K562 (cell line): ENCODE measurements at regions not wholly inside any gene's neighbourhood (a gene's known extent, or its start where the extent isn't known, plus 50 kb on each side); places are given as distances from the start of the nearest gene placed in this dataset.

Experiments used
- ATAC-seq: fragments of 200-7000 bp; cut with Tn5 transposase; 3 replicates; pipeline ENCODE4 v1.9.1; 2020; ENCODE audit warnings: moderate library complexity
- BruUV-seq: library from RNA; stranded (reverse); fragments of 400-500 nt; replicated peaks from 2 replicates; lab custom pipeline; 2021; lab: Mats Ljungman, UMichigan
- CTCF ChIA-PET: fragments of 300-600 bp; formaldehyde crosslinking; extraction: SDS; loops from one replicate; lab custom pipeline; 2021; ENCODE audit warnings: low intra/inter-chr PET ratio; lab: Yijun Ruan, JAX
- POLR2A ChIA-PET: fragments of 300-600, 350-650 bp; sonication (Branson Sonifier 250); formaldehyde crosslinking; extraction: SDS; loops from one replicate; lab custom pipeline; 2021; ENCODE audit warnings: antibody characterized with exemption, inconsistent platforms; lab: Yijun Ruan, JAX
- DNase-seq, 4 experiments: peaks; one replicate each; pipeline versions ENCODE4 v3.0.0 to v3.0.0-alpha.2; 2011 to 2018; ENCODE audit warnings: low spot score in 3 of 4, mixed read lengths in 3 of 4; ENCODE audit errors: extremely low read depth in 1 of 4
- FAIRE-seq: peaks from 2 replicates; lab custom pipeline; 2011; peaks lifted over from hg19 to GRCh38; lab: Jason Lieb, UNC
- H2AFZ ChIP-seq: 2 replicates; pipeline ENCODE4 v1.6.0; 2011; ENCODE audit warnings: low read depth, low read length, control low read depth, inconsistent platforms
- H3K27ac ChIP-seq: fragments of 200-600 bp; 3 replicates; pipeline ENCODE4 v1.8.0; 2011; ENCODE audit warnings: low read depth, mild to moderate bottlenecking, control low read depth, inconsistent platforms, low read length, moderate library complexity, mixed read lengths; ENCODE audit errors: extremely low read depth
- H3K27me3 ChIP-seq, 2 experiments: fragments of 300-600 bp in 1 of 2; 2 replicates in 1 of 2; 3 replicates in 1 of 2; pipeline versions ENCODE4 v1.6.0 to v1.8.0; 2011; ENCODE audit warnings: inconsistent platforms in 2 of 2, low read length in 2 of 2, mild to moderate bottlenecking in 1 of 2, mixed read lengths in 1 of 2, moderate library complexity in 1 of 2; ENCODE audit not compliant: control insufficient read depth in 2 of 2, insufficient read depth in 2 of 2
- H3K36me3 ChIP-seq: fragments of 300-600 bp; 3 replicates; pipeline ENCODE4 v1.8.0; 2011; ENCODE audit warnings: mild to moderate bottlenecking, low read length, inconsistent platforms; ENCODE audit not compliant: control insufficient read depth, insufficient read depth
- H3K4me1 ChIP-seq, 2 experiments: fragments of 200-600 bp in 1 of 2; replicated peaks in 1 of 2; 2 replicates in 1 of 2; 3 replicates in 1 of 2; pipeline versions ENCODE4 v1.5.1 to v1.8.0; 2011; ENCODE audit warnings: inconsistent platforms in 2 of 2, low read length in 2 of 2, mild to moderate bottlenecking in 1 of 2, mixed read lengths in 1 of 2, moderate library complexity in 1 of 2; ENCODE audit not compliant: control insufficient read depth in 2 of 2, insufficient read depth in 2 of 2
- H3K4me2 ChIP-seq: 2 replicates; pipeline ENCODE4 v1.6.1; 2011; ENCODE audit warnings: low read length, control low read depth, inconsistent platforms, mixed read lengths; ENCODE audit not compliant: insufficient read depth
- H3K4me3 ChIP-seq: fragments of 200-600 bp; sonication (generic), shearing (Covaris generic); 2 replicates; pipeline ENCODE4 v1.5.1; 2016; ENCODE audit warnings: control low read depth, inconsistent platforms
- H3K79me2 ChIP-seq: fragments of 200-600 bp; 3 replicates; pipeline ENCODE4 v1.8.0; 2011; ENCODE audit warnings: low read length, inconsistent platforms; ENCODE audit not compliant: control insufficient read depth, insufficient read depth
- H3K9ac ChIP-seq, 2 experiments: 2 replicates each; pipeline versions ENCODE4 v1.6.0 to v1.6.1; 2011; ENCODE audit warnings: low read depth in 2 of 2, low read length in 2 of 2, control low read depth in 1 of 2, inconsistent platforms in 1 of 2, mild to moderate bottlenecking in 1 of 2, mixed read lengths in 1 of 2; ENCODE audit not compliant: insufficient read depth in 1 of 2
- H3K9me1 ChIP-seq: one replicate; pipeline ENCODE4 v1.6.0; 2011; ENCODE audit warnings: inconsistent platforms, mild to moderate bottlenecking, low read length, moderate library complexity; ENCODE audit not compliant: control insufficient read depth, insufficient read depth
- H3K9me3 ChIP-seq: replicated peaks from 2 replicates; pipeline ENCODE4 v1.5.1; 2011; ENCODE audit warnings: low read depth, low read length, inconsistent platforms; ENCODE audit not compliant: control insufficient read depth, insufficient read depth
- H4K20me1 ChIP-seq: replicated peaks from 2 replicates; pipeline ENCODE4 v1.6.1; 2011; ENCODE audit warnings: low read length, inconsistent platforms, mixed read lengths; ENCODE audit not compliant: control insufficient read depth, insufficient read depth
- ELF2 ChIP-seq: fragments of 250-450 bp; sonication (Bioruptor Pico); IDR thresholded peaks from 2 replicates; pipeline ENCODE4 v1.5.0; 2021; ENCODE audit warnings: mild to moderate bottlenecking
- FOXA1 ChIP-seq: fragments of 450-650 bp; IDR thresholded peaks from 2 replicates; pipeline ENCODE4 v1.6.1; 2016; ENCODE audit warnings: mild to moderate bottlenecking, borderline replicate concordance
- MLLT1 ChIP-seq, 2 experiments: fragments of 450-650 bp; IDR thresholded peaks; 2 replicates each; pipeline ENCODE4 v1.6.1; 2016
- NCOA1 ChIP-seq: fragments of 450-650 bp; IDR thresholded peaks from 2 replicates; pipeline ENCODE4 v1.6.1; 2016; ENCODE audit warnings: low read depth
- PHF8 ChIP-seq: fragments of 200-600 bp; sonication (generic); IDR thresholded peaks from 2 replicates; pipeline ENCODE4 v1.6.1; 2012; ENCODE audit warnings: mixed run types, mild to moderate bottlenecking, inconsistent platforms, low read length, moderate library complexity, borderline replicate concordance
- POLR3A ChIP-seq: IDR thresholded peaks from 2 replicates; pipeline ENCODE4 v1.6.1; 2011; ENCODE audit warnings: borderline replicate concordance, mild to moderate bottlenecking, moderate library complexity; ENCODE audit not compliant: insufficient read length, insufficient read depth; ENCODE audit errors: extremely low read depth
- RAD51 ChIP-seq: fragments of 450-650 bp; IDR thresholded peaks from 2 replicates; pipeline ENCODE4 v1.7.1; 2016; ENCODE audit warnings: low read depth, mild to moderate bottlenecking, borderline replicate concordance
- RFX7 ChIP-seq: fragments of 250-450 bp; sonication (Bioruptor Pico); IDR thresholded peaks from 2 replicates; pipeline ENCODE4 v1.5.1; 2021; ENCODE audit warnings: mild to moderate bottlenecking
- SIRT6 ChIP-seq: IDR thresholded peaks from one replicate; pipeline ENCODE4 v1.6.1; 2012; ENCODE audit warnings: low read depth, mild to moderate bottlenecking, control low read depth, inconsistent platforms, low read length, moderate library complexity
- SRSF9 ChIP-seq: fragments of 200-400 bp; formaldehyde crosslinking; IDR thresholded peaks from 2 replicates; pipeline ENCODE4 v1.6.1; 2017; ENCODE audit warnings: low read depth, low read length, borderline replicate concordance
- ZBED1 ChIP-seq: IDR thresholded peaks from 2 replicates; pipeline ENCODE4 v1.6.1; 2014
- ZNF41 ChIP-seq: fragments of 250-450 bp; sonication (Bioruptor Pico); conservative IDR thresholded peaks from 2 replicates; pipeline ENCODE4 v1.4.0; 2020; ENCODE audit warnings: mild to moderate bottlenecking
- ZNF695 ChIP-seq: fragments of 450-650 bp; formaldehyde crosslinking; IDR thresholded peaks from 2 replicates; pipeline ENCODE4 v1.4.0; 2020; ENCODE audit warnings: mild to moderate bottlenecking, moderate library complexity
- WGBS: fragments of 100-300 bp; shearing (Covaris generic); methylation state at CpG from one replicate; pipeline ENCODE4 v1.1.6; 2016; ENCODE audit warnings: low coverage, mixed read lengths; ENCODE audit not compliant: insufficient coverage; ENCODE audit errors: missing lambda C conversion rate; 5-methylcytosine and 5-hydroxymethylcytosine counted together
- in situ Hi-C: fragments of 300-500 bp; cut with MboI; formaldehyde crosslinking; loops from 4 replicates; pipeline ENCODE4 v1.15.0; 2018; ENCODE audit warnings: inconsistent platforms, mixed read lengths
- intact Hi-C: fragments of 100-400 bp; cut with micrococcal nuclease; formaldehyde crosslinking; loops from 2 replicates; pipeline ENCODE4 v1.14.2; 2022

DNA sequence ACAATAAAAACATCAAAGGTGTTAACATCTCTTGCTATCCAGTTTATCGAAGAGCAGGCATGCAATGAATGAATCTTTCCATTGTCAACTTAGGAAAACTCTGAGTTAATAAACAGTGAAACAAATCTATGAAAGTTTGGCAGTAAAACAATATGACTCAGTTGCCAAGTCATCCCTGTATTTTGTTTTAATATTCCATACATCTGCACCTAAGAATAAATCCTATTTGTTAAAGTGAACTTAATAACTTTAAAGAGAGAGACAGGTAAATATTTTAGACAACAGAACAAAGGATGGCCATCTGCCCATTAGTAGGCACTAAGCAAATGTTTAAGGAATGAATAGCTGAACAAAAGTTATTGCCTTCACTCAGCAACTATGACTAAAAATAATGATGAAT, 700.5 kb upstream of the CELF2 start:
- H3K79me2 ChIP-seq: no peaks in the 10 kb centered on the region
- POLR2A ChIA-PET: no interaction called here
- FAIRE-seq (no peak), ATAC-seq (no peak), DNase-seq (no peak)
- H3K9me1 ChIP-seq: no peaks in the 10 kb centered on the region
- H2AFZ ChIP-seq: no peak overlapping the region
- in situ Hi-C loops: no loop called here
- no TSS peak for BruUV-seq
- H3K27ac ChIP-seq: no peak overlapping the region
- no peaks in the 10 kb centered on the region for H4K20me1 ChIP-seq
- H3K9me3 ChIP-seq: no peaks in the 10 kb centered on the region
- H3K9ac ChIP-seq: no peak overlapping the region
- 7% methylated on average over 1 of the region's 1 CpG for whole genome bisulfite sequencing
- TF ChIP-seq RFX7 (CRISPR knock-in tag): no peak
- TF ChIP-seq NCOA1: no peak
- TF ChIP-seq ZBED1: no peak
- no peak for TF ChIP-seq PHF8
- no peak for TF ChIP-seq ELF2 (CRISPR knock-in tag)
- no peak for TF ChIP-seq MLLT1 (IDR thresholded peaks at IDR 0.05)
- TF ChIP-seq ZNF695 (CRISPR knock-in tag): no peak
- no peak for TF ChIP-seq FOXA1
- no peak for TF ChIP-seq POLR3A
- TF ChIP-seq SRSF9: no peak
- no peak for TF ChIP-seq RAD51
- no peak for TF ChIP-seq SIRT6
- TF ChIP-seq ZNF41: no peak
- TF ChIP-seq, all 486 proteins: peak for 0
- Histone ChIP-seq H3K4me2 (no peak overlapping the region), H3K36me3 (no peaks in the 10 kb centered on the region), H3K4me1 (no peaks in the 10 kb centered on the region), H3K27me3 (no peaks in the 10 kb centered on the region), H3K4me3 (no peak overlapping the region)
- intact Hi-C loops: no loop called here
- CTCF ChIA-PET: no interaction called here
